SK-N-SH (cell line): ENCODE measurements at regions not wholly inside any gene's neighbourhood (a gene's known extent, or its start where the extent isn't known, plus 50 kb on each side); places are given as distances from the start of the nearest gene placed in this dataset.

Experiments used
- CTCF ChIA-PET: fragments of 300-600, 350-600 bp; formaldehyde crosslinking; extraction: SDS; loops from one replicate; lab custom pipeline; 2021; lab: Yijun Ruan, JAX
- POLR2A ChIA-PET: fragments of 350-600 bp; sonication (Branson Sonifier 250); formaldehyde crosslinking; extraction: SDS; loops from one replicate; lab custom pipeline; 2020; ENCODE audit warnings: antibody characterized with exemption, inconsistent platforms; lab: Yijun Ruan, JAX
- DNase-seq: peaks from one replicate; pipeline ENCODE4 v3.0.0; 2012
- H2AFZ ChIP-seq: fragments of 200-600 bp; sonication (generic); 2 replicates; pipeline ENCODE4 v1.8.1; 2016; ENCODE audit warnings: antibody characterized with exemption, mild to moderate bottlenecking, low read depth
- H3F3A ChIP-seq: fragments of 200-600 bp; sonication (generic); replicated peaks from 2 replicates; pipeline ENCODE3; 2016; ENCODE audit warnings: antibody characterized with exemption, mild to moderate bottlenecking; ENCODE audit not compliant: insufficient read depth
- H3K27ac ChIP-seq, 2 experiments: fragments of 200-500 bp in 1 of 2; fragments of 200-600 bp in 1 of 2; sonication (Bioruptor generic) in 1 of 2; sonication (generic), shearing (Covaris generic) in 1 of 2; 2 replicates each; pipeline versions ENCODE4 v1.5.1 to v1.6.1; 2014 to 2016; ENCODE audit warnings: low read depth in 2 of 2, inconsistent platforms in 1 of 2, low read length in 1 of 2, mild to moderate bottlenecking in 1 of 2, mixed read lengths in 1 of 2
- H3K27me3 ChIP-seq: fragments of 200-600 bp; sonication (generic), shearing (Covaris generic); 2 replicates; pipeline ENCODE4 v1.6.1; 2016; ENCODE audit warnings: mixed run types; ENCODE audit not compliant: insufficient read depth
- H3K36me3 ChIP-seq, 2 experiments: fragments of 200-500 bp in 1 of 2; fragments of 200-600 bp in 1 of 2; sonication (Bioruptor generic) in 1 of 2; sonication (generic) in 1 of 2; replicated peaks in 1 of 2; 2 replicates each; pipeline versions ENCODE3 to v1.5.1; 2014 to 2016; ENCODE audit warnings: low read length in 1 of 2, mild to moderate bottlenecking in 1 of 2; ENCODE audit not compliant: insufficient read depth in 2 of 2, control insufficient read depth in 1 of 2
- H3K4me1 ChIP-seq, 2 experiments: fragments of 200-500 bp in 1 of 2; fragments of 200-600 bp in 1 of 2; sonication (Bioruptor generic) in 1 of 2; sonication (generic), shearing (Covaris generic) in 1 of 2; 2 replicates each; pipeline versions ENCODE4 v1.5.1 to v1.6.1; 2014 to 2016; ENCODE audit warnings: low read depth in 1 of 2, low read length in 1 of 2, mixed run types in 1 of 2; ENCODE audit not compliant: insufficient read depth in 2 of 2, control insufficient read depth in 1 of 2
- H3K4me2 ChIP-seq: fragments of 200-600 bp; sonication (generic), shearing (Covaris generic); 2 replicates; pipeline ENCODE4 v1.6.1; 2017; ENCODE audit warnings: mixed run types
- H3K4me3 ChIP-seq, 2 experiments: fragments of 200-500 bp in 1 of 2; fragments of 200-600 bp in 1 of 2; sonication (Bioruptor generic) in 1 of 2; sonication (generic), shearing (Covaris generic) in 1 of 2; 2 replicates each; pipeline versions ENCODE4 v1.5.1 to v1.8.1; 2014 to 2016; ENCODE audit warnings: low read depth in 2 of 2, inconsistent platforms in 1 of 2, low read length in 1 of 2, mild to moderate bottlenecking in 1 of 2, mixed read lengths in 1 of 2, moderate library complexity in 1 of 2
- H3K79me2 ChIP-seq: fragments of 200-600 bp; sonication (generic); 2 replicates; pipeline ENCODE4 v1.8.1; 2017; ENCODE audit warnings: mild to moderate bottlenecking; ENCODE audit not compliant: insufficient read depth
- H3K9ac ChIP-seq: fragments of 200-600 bp; sonication (generic); 2 replicates; pipeline ENCODE4 v1.6.1; 2017; ENCODE audit warnings: mixed run types
- H3K9me2 ChIP-seq: fragments of 200-600 bp; sonication (generic); 2 replicates; pipeline ENCODE4 v1.6.1; 2017; ENCODE audit warnings: mixed run types
- H3K9me3 ChIP-seq: fragments of 200-600 bp; sonication (generic); 2 replicates; pipeline ENCODE4 v1.6.1; 2017; ENCODE audit warnings: mixed run types, mild to moderate bottlenecking, moderate library complexity
- H4K20me1 ChIP-seq: fragments of 200-600 bp; sonication (generic); 2 replicates; pipeline ENCODE4 v1.6.1; 2017; ENCODE audit warnings: mild to moderate bottlenecking, mixed run types; ENCODE audit not compliant: insufficient read depth
- CHD2 ChIP-seq: fragments of 150-350 bp; IDR thresholded peaks from 2 replicates; pipeline ENCODE4 v1.6.1; 2018; ENCODE audit warnings: low read length; ENCODE audit not compliant: partially characterized antibody
- ELF1 ChIP-seq: IDR thresholded peaks from 2 replicates; pipeline ENCODE4 v1.4.0; 2012
- FOSL2 ChIP-seq: IDR thresholded peaks from 2 replicates; pipeline ENCODE4 v1.4.0; 2012; ENCODE audit warnings: low read depth, mild to moderate bottlenecking, moderate library complexity, borderline replicate concordance
- FOXJ3 ChIP-seq: sonication (generic); formaldehyde crosslinking; IDR thresholded peaks from 2 replicates; pipeline ENCODE4 v1.5.1; 2020; ENCODE audit warnings: mild to moderate bottlenecking, missing genetic modification reagents
- FOXM1 ChIP-seq: IDR thresholded peaks from 2 replicates; pipeline ENCODE4 v1.4.0; 2012; ENCODE audit warnings: low read depth, mild to moderate bottlenecking
- NFIC ChIP-seq: IDR thresholded peaks from 2 replicates; pipeline ENCODE4 v1.4.0; 2012; ENCODE audit warnings: borderline replicate concordance
- NRF1 ChIP-seq: IDR thresholded peaks from 2 replicates; pipeline ENCODE4 v1.6.1; 2012; ENCODE audit warnings: low read depth, mild to moderate bottlenecking, low read length
- POLR2AphosphoS5 ChIP-seq: IDR thresholded peaks from 2 replicates; pipeline ENCODE4 v1.6.1; 2012; ENCODE audit warnings: low read depth, low read length
- RAD21 ChIP-seq: IDR thresholded peaks from 2 replicates; pipeline ENCODE4 v1.6.1; 2012; ENCODE audit warnings: mild to moderate bottlenecking, low read length
- RCOR1 ChIP-seq: fragments of 150-350 bp; IDR thresholded peaks from 2 replicates; pipeline ENCODE4 v1.6.1; 2017; ENCODE audit warnings: antibody characterized with exemption, low read length
- RXRA ChIP-seq: IDR thresholded peaks from 2 replicates; pipeline ENCODE4 v1.4.0; 2012; ENCODE audit warnings: low read depth, mild to moderate bottlenecking, borderline replicate concordance
- TCF12 ChIP-seq: IDR thresholded peaks from 2 replicates; pipeline ENCODE4 v1.4.0; 2012
- TEAD4 ChIP-seq: IDR thresholded peaks from 2 replicates; pipeline ENCODE4 v1.4.0; 2012; ENCODE audit warnings: mild to moderate bottlenecking, borderline replicate concordance; ENCODE audit not compliant: insufficient read depth
- YY1 ChIP-seq: IDR thresholded peaks from 2 replicates; pipeline ENCODE4 v1.4.0; 2012; ENCODE audit warnings: low read depth, mild to moderate bottlenecking
- WGBS: methylation state at CpG from one replicate; pipeline ENCODE4 v1.1.6; 2017; ENCODE audit warnings: low lambda C conversion rate; 5-methylcytosine and 5-hydroxymethylcytosine counted together
- TF ChIP-seq, protein P1 (sequence below): IDR thresholded peaks from 2 replicates; pipeline ENCODE4 v1.4.0; 2012; ENCODE audit warnings: low read depth
- TF ChIP-seq, protein P2 (sequence below): IDR thresholded peaks from 2 replicates; pipeline ENCODE4 v1.4.0; 2012; ENCODE audit warnings: low read depth, borderline replicate concordance
- TF ChIP-seq, protein P3 (sequence below): IDR thresholded peaks from 2 replicates; pipeline ENCODE4 v1.4.0; 2012; ENCODE audit warnings: low read depth, borderline replicate concordance
- TF ChIP-seq, protein P4 (sequence below): fragments of 150-350 bp; IDR thresholded peaks from 2 replicates; pipeline ENCODE4 v1.6.1; 2016; ENCODE audit warnings: mild to moderate bottlenecking, low read depth, low read length

DNA sequence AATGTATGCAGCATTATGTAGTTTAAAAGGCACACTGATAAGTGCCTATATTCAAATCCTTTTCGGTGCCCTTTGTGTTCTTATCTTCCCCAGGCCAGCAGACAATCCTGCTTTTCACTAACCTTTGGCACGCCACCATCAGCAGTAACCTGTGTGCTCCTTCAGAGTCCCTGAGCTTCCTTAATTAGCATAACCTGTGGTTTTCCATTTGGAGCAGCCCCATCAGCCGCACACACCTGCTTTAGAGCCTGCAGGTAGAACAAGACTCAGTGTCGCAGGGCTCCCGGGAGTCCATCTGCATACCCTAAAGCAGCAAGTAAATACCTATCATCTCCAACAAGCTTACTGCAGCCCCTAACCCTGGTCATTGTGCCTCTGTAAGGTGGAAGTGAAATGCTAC lies 755.1 kb downstream of the ROBO2 start:
- CTCF ChIA-PET, result interaction anchor here (1.0 kb wide), 1 partner anchor 20 kb away, joined by 3 read pairs; no protein-coding TSS in a partner anchor
- WGBS, result 57% methylated on average over 5 of the region's 5 CpGs

DNA sequence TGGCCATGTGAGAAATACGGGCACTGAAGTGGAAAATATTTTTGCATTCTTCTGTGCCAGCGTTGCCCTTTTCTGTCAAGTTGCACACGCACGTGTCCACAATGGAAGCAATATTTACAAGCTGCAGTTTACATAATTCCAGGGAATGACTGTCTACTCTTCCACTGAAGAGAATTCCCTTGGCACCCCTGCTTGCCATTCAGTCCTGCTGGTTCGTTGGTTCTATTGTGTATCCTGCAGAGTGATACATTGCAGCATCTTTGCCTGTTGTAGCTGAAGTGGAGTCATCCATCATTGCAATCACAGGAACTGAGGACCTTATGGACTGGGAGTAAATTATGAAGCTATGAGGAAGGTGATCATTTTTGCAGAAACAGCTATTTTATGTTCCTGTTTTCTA lies 759.4 kb downstream of the ROBO2 start:
- no peaks in the 10 kb centered on the region for H3F3A ChIP-seq
- WGBS, result 63% methylated on average over 5 of the region's 5 CpGs
- no peaks in the 10 kb centered on the region for H3K36me3 ChIP-seq
- H3K27me3 ChIP-seq, result no peaks in the 10 kb centered on the region
- H2AFZ ChIP-seq, result no peak overlapping the region
- no peak overlapping the region for H3K27ac ChIP-seq
- TF ChIP-seq CHD2 (no peak), YY1 (no peak), RXRA (no peak), FOXJ3 (CRISPR knock-in tag) (no peak), POLR2AphosphoS5 (no peak), TCF12 (no peak)
- TF ChIP-seq, protein P1, sequence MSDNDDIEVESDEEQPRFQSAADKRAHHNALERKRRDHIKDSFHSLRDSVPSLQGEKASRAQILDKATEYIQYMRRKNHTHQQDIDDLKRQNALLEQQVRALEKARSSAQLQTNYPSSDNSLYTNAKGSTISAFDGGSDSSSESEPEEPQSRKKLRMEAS, result no peak
- TF ChIP-seq, all 33 proteins: peak for 0
- Histone ChIP-seq H3K9me3 (no peaks in the 10 kb centered on the region), H4K20me1 (no peaks in the 10 kb centered on the region), H3K4me2 (no peak overlapping the region), H3K9me2 (no peaks in the 10 kb centered on the region), H3K4me1 (no peaks in the 10 kb centered on the region), H3K9ac (no peak overlapping the region), H3K4me3 (no peak overlapping the region), H3K79me2 (no peaks in the 10 kb centered on the region)
- ChIA-PET CTCF (interaction anchor here (1.0 kb wide), 1 partner anchor 129 kb away, joined by 3 read pairs; no protein-coding TSS in a partner anchor), POLR2A (no interaction called here)
- DNase-seq, result no peak

More for the DNA sequence above, 755.1 kb downstream of the ROBO2 start:
- no peaks in the 10 kb centered on the region for H3K9me2 ChIP-seq
- no peaks in the 10 kb centered on the region for H3K9me3 ChIP-seq
- no peak overlapping the region for H3K4me2 ChIP-seq
- no peaks in the 10 kb centered on the region for H3K79me2 ChIP-seq
- no peak overlapping the region for H3K4me3 ChIP-seq
- H3K27me3 ChIP-seq, result no peaks in the 10 kb centered on the region
- no peak overlapping the region for H3K9ac ChIP-seq
- no peak for DNase-seq
- H3K36me3 ChIP-seq, result no peaks in the 10 kb centered on the region
- TF ChIP-seq ELF1, result no peak
- TF ChIP-seq, protein P2, sequence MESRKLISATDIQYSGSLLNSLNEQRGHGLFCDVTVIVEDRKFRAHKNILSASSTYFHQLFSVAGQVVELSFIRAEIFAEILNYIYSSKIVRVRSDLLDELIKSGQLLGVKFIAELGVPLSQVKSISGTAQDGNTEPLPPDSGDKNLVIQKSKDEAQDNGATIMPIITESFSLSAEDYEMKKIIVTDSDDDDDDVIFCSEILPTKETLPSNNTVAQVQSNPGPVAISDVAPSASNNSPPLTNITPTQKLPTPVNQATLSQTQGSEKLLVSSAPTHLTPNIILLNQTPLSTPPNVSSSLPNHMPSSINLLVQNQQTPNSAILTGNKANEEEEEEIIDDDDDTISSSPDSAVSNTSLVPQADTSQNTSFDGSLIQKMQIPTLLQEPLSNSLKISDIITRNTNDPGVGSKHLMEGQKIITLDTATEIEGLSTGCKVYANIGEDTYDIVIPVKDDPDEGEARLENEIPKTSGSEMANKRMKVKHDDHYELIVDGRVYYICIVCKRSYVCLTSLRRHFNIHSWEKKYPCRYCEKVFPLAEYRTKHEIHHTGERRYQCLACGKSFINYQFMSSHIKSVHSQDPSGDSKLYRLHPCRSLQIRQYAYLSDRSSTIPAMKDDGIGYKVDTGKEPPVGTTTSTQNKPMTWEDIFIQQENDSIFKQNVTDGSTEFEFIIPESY, result no peak
- TF ChIP-seq FOSL2, result no peak
- TF ChIP-seq, protein P1, result no peak
- TF ChIP-seq YY1, result no peak
- TF ChIP-seq FOXJ3 (CRISPR knock-in tag), result no peak
- TF ChIP-seq, protein P3, sequence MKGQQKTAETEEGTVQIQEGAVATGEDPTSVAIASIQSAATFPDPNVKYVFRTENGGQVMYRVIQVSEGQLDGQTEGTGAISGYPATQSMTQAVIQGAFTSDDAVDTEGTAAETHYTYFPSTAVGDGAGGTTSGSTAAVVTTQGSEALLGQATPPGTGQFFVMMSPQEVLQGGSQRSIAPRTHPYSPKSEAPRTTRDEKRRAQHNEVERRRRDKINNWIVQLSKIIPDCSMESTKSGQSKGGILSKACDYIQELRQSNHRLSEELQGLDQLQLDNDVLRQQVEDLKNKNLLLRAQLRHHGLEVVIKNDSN, result no peak
- no peak for TF ChIP-seq NRF1
- no peak for TF ChIP-seq FOXM1
- no peak for TF ChIP-seq TEAD4
- TF ChIP-seq, protein P4, sequence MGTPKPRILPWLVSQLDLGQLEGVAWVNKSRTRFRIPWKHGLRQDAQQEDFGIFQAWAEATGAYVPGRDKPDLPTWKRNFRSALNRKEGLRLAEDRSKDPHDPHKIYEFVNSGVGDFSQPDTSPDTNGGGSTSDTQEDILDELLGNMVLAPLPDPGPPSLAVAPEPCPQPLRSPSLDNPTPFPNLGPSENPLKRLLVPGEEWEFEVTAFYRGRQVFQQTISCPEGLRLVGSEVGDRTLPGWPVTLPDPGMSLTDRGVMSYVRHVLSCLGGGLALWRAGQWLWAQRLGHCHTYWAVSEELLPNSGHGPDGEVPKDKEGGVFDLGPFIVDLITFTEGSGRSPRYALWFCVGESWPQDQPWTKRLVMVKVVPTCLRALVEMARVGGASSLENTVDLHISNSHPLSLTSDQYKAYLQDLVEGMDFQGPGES, result no peak
- TF ChIP-seq RCOR1, result no peak
- no peak for TF ChIP-seq TCF12
- no peak for TF ChIP-seq NFIC
- no peak for TF ChIP-seq RAD21
- TF ChIP-seq, all 33 proteins: peak for 0
- POLR2A ChIA-PET, result no interaction called here
- H3K4me1 ChIP-seq, result no peaks in the 10 kb centered on the region
- H4K20me1 ChIP-seq, result no peaks in the 10 kb centered on the region
- H3F3A ChIP-seq, result no peaks in the 10 kb centered on the region
- no peak overlapping the region for H2AFZ ChIP-seq
- no peak overlapping the region for H3K27ac ChIP-seq
